NCI-H510A treated with DMSO at 0.1 percent for 48 hours (cell line): ENCODE measurements at regions not wholly inside any gene's neighbourhood (a gene's known extent, or its start where the extent isn't known, plus 50 kb on each side); places are given as distances from the start of the nearest gene placed in this dataset.
"Not testable (repeated sequence)": the region's sequence is repeated elsewhere in the genome, so short reads cannot be mapped to it uniquely, and the experiment has no call there.

Source experiments
- DNase-seq: peaks from one replicate; lab custom pipeline; 2025; lab: John Stamatoyannopoulos, UW

DNA sequence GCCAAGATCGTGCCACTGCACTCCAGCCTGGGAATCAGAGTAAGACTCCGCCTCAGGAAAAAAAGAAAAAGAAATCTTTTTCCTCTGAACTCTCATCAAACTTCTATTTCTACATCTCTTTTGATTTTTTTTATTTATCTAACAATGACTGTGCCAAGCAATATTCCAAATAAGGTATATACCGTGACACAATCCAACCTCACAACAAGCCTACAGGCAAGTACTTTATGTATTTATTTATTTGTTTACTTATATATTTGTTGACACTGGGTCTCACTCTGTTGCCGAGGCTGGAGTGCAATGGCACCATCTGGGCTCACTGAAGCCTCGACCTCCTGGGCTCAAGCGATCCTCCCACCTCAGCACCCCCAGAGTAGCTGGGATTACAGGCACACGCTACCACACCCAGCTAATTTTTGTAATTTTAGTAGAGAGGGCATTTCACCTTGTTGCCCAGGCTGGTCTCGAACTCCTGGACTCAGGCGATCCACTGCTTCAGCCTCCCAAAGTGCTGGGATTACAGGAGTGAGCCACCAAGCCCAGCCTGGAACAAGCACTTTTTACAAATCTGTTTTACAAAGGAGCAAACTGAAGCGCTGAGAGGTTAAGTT lies 94.9 kb upstream of the CHD2 start:
- DNase-seq = no peak

DNA sequence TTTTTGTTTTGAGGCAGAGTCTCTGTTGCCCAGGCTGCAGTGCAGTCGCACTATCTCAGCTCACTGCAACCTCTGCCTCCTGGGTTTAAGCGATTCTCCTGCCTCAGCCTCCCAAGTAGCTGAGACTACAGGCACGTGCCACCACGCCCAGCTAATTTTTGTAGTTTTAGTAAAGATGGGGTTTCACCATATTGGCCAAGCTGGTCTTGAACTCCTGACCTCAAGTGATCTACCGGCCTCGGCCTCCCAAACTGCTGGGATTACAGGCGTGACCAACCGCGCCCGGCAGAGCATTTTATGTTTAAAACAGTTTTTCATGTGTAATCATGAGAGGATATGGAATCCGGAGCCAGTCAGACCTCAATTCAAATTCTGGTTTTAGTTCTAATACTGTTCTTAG lies 94.0 kb upstream of the CHD2 start:
- not testable (repeated sequence) for DNase-seq

DNA sequence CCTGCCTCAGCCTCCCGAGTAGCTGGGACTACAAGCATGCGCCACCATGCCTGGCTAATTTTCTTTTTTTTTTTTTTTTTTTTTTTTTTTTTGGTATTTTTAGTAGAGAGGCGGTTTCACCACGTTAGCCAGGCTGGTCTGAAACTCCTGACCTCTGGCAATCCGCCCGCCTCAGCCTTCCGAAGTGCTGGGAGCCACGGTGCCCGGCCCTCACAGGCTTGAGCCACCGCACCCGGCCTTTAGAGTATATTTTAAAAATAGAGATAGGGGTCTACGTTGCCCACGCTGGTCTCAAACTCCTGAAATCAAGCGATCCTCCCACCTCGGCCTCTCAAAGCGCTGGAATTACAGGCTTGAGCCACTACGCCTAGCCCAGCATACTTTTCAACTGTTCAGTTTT lies 93.4 kb upstream of the CHD2 start:
- no peak for DNase-seq

DNA sequence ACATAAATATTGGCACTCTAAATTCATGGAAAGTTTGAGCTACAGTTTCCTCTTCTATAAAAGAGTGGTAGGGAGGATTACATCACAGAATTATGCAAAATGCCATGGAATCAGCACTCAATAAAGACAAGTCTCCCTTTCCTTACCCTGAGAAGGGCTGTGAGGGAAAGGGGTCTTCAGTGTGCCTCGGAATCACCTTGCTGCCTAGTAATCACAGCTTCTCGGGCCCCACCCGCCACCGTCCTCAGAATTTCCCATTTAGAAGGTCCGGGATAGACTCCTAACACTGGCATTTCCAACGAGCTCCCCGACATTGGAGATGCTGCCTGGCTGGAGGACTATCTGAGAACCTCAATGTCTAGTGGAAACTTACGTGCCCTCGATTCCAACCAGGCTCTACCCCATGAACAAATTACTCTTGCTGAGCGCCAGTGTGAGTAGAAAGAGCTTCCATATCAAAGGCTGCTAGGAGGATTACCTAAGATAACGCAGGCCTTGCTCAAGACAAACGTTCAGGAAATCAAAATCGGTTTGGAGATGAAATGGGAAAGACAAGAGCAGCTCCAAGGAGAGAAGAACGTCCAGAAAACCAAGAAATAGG lies 92.1 kb upstream of the CHD2 start:
- DNase-seq = peak; percentile 23

DNA sequence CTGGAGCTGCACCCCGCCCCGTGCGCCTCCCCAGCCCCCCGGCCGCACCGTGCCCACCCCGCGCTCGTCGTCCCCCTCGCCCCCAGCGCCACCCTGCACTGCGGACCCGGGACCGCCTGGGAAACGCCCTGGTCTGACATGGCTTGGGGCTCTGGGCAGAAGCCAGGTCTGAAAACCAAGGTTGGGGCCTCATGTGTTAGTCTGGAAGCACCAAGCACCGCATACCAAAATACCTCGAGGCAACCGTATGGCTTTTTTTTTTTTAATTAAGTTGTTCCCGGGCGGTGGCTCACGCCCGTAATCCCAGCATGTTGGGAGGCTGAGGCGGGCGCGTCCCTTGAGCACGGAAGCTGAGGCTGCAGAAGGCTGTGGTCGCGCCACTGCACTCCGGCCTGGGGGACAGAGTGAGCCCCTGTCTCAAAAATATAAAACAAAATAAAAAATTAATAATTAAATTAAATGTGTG lies 91.5 kb upstream of the CHD2 start:
- DNase-seq = no peak

DNA sequence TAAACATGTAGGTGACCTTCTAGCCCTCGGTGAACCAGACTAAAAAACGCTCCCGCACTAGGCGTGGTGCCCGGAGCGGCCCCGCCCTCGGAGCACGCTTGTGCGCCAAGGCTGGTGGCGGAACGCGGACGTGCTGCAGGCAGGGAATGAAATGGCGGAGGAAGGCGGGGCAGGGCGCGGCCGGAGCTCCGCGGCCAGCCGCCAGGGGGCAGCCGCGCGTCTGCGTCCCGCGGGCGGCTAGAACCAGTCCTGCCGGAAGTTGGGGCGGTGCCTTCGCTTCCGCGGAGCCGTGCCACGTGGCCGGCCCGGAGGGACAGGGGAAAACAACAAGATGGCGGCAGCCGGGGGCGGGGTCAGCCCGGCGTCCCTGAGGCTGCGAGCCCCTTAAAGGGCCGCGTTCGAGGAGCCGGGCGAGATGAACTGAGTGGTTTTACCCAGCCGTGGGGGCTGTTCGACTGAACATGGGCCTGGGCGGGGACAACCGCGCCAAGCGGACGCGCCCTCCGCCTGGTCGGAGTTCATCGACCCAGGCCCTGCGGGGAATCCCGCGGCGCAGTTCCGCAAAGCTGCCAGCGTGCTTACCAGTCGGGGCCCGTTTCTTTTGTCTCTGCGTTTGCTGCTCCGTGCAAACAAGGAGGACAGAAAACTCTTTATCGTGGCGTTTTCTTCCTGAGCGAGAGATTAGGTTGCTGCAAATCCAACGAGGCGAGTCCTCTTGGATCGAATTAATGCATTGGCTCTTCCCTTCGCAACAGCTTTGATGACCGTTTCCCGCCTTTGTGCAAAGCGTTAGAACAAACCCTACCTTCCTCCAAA lies 90.9 kb upstream of the CHD2 start:
- peak; percentile 95 for DNase-seq

DNA sequence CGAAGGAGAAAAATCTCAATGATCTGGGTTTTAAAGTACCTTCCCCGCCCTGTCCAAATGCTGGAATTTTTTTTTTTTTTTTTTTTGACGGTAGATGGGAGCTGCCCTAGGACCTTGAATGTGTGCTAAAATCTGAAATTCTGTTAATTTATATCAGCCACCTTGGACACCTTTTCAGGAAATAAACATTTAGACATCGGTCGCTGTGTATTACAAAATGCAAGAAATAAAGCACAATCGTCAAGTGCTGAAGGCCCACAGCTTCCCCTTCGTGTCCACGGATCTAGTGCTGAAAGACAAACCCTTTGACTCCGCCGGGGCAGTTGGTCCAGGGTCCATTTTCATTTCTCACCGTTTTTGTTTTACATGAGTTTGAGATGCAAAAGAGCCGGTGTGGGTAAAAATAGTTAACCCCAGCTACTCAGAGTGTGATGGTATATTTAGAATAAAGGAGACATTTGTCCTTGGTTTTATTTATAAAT lies 90.2 kb upstream of the CHD2 start:
- peak; percentile 58 for DNase-seq

DNA sequence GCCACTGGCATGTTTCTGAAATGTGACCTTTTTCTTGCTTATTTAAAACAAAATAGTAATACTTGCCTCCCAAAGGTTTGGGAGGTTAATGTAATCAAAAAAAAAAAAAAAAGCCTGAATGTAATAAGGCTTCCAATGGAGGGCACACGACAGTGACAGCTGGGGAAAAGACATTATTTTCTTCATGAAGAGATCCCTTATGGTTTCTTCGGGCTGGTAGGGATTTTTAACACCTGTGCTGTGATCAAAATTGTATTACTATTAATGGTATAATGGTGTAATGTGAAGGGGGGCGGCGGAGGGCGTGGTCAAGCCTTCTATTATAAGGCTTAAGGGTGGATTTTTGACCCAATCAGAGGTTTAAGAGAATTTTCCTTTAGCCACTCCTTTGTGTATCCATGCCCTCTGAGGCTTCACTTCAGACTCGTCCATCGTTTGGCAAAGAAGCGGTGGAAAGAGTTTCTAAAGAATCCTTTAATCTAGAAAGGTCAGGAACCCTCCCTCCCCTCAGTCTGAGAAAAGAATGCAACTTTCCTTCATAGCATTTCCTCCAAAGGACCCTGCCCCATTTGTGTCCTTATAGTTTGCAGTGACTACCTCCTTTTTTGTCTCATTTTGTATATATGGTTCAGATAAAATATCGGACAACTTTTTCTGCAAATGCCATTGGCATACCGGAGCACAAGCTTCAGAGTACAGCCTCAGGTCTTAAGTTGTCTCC lies 89.5 kb upstream of the CHD2 start:
- DNase-seq = peak; percentile 93

DNA sequence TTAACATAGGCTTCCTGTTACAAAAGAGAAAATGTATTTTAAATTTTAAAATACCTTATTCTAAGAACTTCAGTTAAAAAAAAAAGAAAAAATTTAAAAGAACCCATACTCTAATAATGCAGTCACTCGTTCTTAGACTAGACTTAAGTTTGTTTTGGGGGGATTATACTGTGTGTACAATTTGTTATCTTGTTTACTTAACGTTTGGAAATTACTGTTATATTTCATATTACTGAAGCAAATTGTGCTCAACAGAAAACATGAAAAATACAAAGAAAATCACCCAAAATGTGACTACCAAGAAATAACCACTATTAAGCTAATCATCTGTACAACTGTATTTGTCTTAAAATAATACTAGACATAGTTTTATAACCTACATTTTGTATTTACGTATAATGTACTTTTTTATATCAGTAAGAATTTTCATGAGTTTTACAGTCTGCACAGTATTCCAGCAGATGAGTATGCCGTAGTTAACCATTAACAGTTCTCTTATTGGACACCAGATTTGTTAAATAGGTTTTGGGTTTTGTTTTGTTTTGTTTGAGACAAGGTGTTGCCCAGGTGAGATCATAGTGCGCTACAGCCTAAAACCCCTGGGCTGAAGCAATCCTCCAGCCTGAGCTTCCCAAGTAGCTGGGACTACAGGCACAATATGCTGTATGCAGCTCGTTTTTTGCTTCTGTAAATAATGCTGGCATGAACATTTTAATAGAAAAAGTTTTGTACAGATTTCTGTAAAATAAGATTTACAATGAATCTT lies 88.8 kb upstream of the CHD2 start:
- peak; percentile 73 for DNase-seq

DNA sequence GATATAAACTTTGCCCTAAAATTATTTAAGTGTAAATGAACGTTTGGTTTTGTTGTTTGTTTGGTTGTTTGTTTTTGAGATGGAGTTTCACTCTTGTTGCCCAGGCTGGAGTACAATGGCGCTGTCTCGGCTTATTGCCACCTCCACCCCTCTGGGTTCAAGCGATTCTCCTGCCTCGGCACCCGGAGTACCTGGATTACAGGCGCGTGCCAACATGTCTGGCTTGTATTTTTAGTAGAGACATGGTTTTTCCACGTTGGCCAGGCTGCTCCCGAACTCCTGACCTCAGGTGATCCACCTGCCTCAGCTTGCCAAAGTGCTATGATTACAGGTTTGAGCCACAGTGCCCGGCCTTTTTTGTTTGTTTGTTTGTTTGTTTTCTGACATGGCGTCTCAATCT lies 87.9 kb upstream of the CHD2 start:
- no peak for DNase-seq

DNA sequence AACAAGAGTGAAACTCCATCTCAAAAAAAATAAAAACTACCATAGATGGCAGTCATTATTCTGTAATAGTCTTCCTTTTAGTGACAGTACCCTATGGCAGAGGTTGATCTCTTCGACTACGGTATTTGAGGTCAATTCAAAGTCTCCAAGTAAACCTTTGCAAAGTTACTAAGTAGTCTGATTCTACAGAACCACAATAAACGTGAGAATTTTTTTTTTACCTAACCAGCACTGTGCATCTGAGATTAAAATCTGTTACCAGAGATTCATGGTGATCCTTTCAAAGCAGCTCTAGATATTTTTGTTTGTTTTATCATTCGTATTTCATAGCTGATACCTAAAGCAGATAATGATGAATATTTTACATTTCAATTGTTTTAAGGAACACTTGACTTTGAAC lies 86.6 kb upstream of the CHD2 start:
- no peak for DNase-seq

DNA sequence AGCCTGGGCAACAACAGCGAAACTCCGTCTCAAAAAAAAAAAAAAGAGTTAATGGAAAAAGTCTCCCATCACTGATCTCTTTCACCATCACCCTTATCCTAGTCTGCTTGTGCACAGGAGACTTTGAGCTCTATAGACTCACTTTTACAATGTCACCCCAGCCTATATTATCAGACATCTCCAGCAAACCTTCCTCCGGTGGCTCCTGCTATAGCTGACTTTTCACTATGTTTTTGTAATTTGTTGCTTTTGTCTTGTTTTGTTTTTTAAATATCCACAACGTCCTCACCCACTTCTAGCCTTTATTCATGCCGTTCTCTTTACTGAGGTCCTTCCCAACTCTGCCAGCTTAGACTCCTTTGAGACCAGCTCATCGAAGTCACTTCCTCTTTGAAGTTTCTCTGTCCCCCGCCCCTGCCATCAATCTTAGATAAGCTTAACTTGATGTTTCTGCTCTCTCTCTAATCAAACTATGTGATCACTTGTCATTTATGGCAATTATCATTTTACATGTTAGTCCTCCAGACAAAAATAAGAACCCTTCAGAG lies 82.7 kb upstream of the CHD2 start:
- DNase-seq = peak; percentile 42

DNA sequence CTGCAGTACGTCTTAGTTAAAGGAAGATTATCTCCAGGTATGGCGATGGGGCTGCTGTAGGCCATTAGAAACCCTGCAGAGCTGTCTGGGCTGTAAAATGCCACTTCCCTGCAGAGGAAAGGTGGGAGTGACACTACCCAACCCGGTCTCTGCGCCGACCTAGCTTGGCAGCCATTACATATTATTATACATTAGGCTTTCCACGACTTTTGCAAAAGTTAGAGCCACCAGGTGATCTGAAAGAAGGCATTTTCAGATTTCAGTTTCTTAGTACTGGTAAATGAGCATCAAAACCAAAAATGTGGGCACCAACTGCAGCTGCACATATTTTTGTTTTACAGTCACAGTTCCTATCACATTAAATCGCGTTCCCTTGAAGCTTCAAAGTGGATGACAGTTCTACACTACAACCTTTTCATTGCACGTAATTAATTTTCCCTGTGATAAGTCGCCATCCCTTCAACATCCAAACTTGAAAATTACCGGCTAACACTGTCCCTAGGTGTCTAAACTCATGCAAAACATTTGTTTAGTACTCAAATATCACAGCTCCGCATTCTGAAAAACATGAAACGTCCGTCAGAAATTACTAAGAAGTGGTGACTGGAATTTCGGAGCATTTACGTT lies 81.4 kb upstream of the CHD2 start:
- peak; percentile 54 for DNase-seq

DNA sequence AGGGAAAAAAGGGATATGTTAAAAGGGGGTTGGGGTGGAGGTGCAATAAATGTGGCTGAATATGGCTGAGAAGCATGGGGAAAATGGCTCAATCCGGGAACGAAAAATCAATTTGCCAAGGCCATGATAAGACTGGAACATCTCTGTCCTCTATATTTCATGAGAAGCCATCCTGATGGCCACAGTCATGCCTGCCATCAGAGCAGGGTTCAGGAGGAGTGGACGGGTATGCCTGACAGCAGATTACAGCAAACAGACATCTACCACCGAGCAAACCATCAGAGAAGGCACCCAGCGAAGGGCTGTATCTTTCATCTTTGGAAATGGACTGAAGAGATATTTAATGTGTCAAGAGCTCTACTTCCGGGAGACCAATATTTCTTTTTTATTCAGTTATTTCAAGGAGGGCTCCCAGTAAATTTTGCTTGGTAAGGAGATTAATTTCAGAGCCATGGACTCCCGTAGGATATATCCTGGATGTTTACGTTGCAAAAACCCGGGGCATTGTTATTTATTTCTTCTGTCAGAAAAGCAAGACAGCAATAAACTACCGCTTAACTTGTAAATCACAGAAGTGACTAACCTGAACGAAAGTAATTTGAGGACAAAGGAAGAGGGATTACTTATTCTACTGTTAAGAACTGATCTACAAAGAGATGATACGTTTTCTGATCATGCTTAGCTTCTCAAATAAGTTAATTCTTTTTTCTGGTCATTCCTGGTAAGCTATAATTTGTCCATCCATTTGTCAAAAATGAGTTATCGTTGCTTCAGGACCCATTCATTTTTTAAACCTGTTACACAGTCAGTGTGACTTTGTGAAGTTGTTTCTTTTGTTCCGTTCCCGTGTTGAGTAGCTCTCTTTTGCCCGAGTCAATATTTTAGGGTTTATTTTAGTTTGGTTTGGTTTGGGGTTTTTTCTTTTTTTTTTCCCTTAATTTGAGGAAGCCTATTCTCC lies 80.6 kb upstream of the CHD2 start:
- peak; percentile 78 for DNase-seq

DNA sequence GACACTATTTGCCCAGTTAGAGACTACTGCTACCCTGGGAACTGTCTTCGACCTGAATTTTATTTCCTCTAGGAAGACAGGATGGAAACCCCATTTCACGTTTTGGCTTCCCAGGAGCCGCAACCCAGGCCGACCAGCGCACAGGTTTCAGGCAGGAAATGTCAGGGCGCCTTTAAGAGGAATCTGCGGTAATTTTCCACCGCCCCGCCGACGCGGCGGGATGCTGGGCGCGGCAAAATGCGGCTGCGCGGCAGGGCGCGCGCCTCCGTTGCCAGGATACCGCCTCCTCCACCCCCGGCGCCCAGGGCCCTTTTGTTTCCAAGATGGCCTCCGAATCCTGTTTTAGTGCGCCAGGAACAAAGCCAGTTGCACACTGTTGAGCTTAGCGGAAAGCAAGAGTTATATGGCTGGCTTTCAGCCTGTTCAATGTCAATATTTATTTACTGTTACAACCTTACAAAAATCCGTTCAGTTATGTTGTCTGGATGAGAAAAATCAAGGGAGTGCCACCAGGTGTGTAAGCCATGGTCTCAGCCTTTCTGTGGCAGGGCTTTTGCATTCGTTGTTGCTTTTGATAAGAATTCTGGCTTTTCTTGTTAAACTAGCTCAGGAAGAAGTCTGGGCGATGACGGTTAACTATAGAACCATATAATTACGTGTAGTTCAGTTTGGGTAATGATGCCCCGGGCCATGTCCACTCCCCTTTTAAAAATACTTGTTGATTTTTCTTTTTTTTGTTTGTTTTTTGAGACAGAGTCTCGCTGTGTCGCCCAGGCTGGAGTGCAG lies 79.7 kb upstream of the CHD2 start:
- DNase-seq = peak; percentile 94

DNA sequence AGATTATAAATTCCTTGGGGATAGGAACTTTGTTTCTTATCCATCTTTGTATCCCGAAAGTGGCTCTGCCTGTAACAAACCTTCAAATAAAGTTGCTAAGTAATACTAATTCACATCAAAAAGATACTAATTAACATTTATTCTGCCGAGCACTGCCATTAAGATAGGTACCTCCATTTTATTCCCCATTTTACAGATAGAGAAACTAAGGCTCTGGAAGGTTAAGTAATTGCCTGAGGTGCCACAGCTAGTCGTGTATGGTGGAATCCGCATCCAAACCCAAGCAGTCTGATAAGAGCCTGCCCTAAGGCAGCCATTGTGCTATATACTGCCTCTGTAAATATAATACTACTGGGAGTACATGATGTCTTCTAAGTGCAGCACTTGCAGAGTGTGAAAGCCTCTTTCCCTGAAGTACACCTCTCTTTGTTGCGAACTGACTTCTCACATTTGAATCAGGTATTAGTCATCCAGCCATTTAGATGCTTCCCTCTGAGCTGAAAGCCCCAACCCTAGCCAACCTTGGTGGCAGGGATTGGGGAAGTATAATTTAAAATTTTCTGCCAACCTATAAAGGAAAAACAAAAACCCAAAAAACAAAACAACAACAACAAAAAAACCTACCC lies 78.5 kb upstream of the CHD2 start:
- peak; percentile 50 for DNase-seq

DNA sequence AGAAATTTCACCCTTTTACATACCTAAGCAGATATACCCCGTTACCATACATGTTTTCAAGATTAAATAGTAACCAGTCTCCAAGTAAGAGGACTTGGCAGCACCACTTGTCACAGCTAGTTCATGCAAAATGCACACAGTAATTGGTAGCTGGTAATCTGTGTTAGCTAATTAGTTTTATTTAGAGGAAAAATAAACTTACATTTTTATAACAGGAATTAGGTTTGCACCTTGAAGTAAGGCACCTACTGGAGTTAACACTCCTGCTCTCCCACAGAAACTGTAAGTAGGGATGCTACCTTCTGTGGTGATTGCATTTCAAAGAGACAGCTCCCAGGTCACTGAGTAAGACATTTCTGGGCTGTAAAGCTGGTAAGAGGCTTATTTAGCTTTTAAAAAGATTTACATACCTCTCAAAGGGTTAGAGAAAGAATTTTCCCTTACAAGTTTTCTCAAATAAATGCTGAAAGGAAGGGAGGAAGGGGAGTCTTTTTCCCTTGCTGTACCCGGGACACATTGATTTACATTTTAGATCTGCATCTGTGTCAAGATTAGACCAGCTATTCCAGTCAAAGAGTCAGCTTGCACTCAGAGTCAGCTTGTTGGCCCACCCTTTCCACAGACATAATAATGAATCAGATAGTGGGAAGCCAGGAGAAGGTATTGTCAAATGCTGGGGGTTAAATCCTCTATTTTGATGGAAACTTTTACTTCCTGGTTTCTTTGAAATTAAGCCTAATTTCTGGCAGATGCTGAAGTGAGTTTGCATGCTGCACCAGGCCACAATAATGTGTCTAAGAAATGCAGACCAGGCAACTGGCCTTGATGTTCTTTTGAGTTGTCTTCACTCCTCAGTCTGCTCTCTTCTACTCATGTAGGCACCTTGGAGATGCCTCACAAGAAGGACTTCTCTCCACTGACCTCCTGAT lies 77.6 kb upstream of the CHD2 start:
- peak; percentile 41 for DNase-seq
